ENCODE measurements at regions not wholly inside any gene's neighbourhood (a gene's known extent, or its start where the extent isn't known, plus 50 kb on each side); places are given as distances from the start of the nearest gene placed in this dataset.
"Not testable (repeated sequence)": the region's sequence is repeated elsewhere in the genome, so short reads cannot be mapped to it uniquely, and the experiment has no call there.

DNA sequence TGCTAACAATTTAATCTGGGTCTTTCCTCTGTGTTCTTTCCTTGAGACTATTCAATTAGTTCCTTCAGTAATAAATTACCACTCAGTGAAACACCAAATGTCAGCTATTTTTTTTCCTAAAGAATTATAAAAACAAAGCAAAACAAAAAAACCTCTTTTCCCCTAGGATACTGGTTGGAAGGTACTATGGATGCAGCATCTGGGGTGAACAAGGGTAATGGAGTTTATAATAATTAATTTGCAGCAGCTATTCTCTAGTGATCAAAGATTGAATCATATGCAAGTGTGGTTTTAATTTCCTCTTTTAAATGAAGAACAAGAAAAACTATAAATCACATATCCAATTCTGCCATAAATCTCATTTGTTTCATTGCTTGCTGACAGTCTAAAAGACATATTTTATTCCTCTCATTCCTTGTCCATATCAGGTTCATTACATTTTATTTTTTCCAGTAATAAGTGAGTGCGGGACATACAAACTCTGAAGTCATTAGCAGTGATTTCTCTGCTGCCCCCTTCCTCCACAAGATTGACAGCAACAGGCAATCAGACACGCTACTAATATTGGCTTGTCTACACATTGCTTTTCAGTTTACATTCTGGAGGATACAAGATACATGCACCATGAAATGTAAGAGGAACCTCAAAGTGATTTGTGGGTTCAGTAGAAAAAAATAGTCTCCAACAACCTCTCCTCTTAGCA, 1093.4 kb upstream of the SLIT2 start:
- no peak for DNase-seq (ENCODE audit: low read depth in 3 of 3)

DNA sequence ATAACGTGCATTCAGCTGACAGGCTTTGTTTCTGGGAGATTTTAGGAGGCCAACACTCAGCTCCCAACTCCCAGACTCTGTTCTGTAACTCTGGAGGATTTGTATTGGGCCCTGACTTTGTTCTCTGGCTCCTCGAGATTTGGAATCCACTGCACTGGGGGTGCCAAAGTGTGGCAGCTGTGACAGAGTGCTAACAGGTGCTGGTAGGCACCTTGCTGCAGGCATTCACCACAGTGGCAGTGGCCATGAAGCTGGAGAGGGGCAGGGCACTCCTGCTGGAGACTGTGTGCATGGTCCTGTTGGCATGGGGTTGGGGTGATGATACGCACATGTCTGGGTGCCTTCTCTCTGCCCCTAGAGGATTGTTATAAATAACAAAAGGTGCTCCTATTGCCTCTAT, 1094.9 kb upstream of the SLIT2 start:
- DNase-seq (ENCODE audit: low read depth in 3 of 3), result no peak

DNA sequence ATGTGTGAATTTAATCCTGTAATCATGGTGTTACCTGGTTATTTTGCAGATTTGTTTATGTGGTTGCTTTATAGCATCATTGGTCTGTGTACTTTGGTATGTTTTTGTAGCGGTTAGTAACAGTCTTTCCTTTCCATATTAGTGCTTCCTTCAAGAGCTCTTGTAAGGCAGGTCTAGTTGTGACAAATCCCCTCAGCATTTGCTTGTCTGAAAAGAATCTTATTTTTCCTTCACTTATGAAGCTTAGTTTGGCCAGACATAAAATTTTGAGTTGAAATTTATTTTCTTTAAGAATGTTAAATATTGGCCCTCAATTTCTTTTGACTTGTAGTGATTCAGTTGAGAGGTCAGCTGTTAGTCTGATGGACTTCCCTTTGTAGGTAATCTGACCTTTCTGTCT, 1096.1 kb upstream of the SLIT2 start:
- no peak for DNase-seq (ENCODE audit: low read depth in 3 of 3)

DNA sequence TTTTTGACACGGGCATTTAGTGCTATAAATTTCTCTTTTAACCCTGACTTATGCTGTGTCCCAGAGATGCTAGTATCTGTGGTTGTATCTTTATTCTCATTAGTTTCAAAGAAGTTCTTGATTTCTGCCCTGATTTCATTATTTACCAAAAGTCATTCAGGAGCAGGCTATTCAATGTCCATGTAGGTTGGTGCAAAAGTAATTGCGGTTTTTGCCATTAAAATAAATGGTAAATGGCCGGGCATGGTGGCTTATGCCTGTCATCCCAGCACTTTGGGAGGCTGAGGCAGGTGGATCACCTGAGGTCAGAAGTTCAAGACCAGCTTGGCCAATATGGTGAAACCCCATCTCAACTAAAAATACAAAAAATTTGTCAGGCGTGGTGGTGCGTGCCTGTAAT, 1097.4 kb upstream of the SLIT2 start:
- DNase-seq (ENCODE audit: low read depth in 3 of 3), result not testable (repeated sequence)

DNA sequence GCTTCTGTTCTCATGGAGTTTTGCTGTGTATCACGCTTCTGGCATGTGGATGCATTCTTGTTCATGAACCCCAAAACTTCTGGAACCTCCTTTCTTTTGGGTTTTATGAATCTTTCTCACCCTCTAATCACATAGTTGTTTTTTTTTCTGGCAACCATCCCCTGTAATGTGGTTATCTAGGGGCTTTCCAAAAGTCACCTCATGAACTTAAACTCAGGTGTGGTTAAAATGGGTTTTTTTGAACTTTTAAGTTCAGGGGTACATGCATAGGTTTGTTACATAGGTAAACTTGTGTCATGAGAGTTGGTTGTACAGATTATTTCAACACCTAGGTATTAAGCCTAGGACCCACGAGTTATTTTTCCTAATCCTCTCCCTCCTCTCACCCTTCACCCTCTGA, 1099.4 kb upstream of the SLIT2 start:
- no peak for DNase-seq (ENCODE audit: low read depth in 3 of 3)

DNA sequence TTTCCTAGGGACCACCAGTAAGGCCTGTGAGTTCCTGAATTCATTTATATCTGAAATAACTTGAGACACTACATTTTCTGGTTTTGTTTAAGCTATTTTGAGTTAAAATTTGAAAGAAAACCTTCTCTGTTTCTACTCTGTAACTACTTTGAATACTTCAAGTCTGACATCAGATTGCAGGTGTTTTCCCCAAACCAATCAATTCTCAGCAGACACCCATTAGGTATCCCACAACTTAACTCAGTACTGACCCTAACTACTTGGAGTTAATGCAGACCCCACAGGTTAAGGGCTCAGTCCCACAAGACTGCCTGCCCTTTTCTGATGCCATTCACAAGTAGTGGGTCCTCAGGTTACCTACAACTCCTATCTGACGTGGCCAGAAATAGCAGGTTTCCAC, 1100.0 kb upstream of the SLIT2 start:
- no peak for DNase-seq (ENCODE audit: low read depth in 3 of 3)

DNA sequence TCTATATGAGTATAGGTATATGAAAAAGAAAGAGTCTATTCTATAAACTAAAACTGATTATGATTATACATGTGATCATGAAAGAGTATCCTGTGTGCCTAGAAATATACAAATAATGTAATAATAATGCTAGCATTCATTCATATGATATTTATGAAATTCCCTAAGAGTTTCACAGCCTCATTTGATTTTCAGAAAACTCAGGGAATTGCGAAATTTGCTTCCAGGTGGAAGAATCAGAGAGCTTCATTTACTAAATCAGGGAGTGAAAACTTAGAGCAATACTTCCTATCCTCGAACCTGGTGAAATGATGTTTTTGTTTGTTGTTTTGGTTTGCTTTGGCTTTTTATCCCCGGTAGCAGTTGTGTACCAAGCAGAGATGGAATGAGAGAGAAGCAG, 1105.7 kb upstream of the SLIT2 start:
- DNase-seq (ENCODE audit: low read depth in 3 of 3), result no peak

DNA sequence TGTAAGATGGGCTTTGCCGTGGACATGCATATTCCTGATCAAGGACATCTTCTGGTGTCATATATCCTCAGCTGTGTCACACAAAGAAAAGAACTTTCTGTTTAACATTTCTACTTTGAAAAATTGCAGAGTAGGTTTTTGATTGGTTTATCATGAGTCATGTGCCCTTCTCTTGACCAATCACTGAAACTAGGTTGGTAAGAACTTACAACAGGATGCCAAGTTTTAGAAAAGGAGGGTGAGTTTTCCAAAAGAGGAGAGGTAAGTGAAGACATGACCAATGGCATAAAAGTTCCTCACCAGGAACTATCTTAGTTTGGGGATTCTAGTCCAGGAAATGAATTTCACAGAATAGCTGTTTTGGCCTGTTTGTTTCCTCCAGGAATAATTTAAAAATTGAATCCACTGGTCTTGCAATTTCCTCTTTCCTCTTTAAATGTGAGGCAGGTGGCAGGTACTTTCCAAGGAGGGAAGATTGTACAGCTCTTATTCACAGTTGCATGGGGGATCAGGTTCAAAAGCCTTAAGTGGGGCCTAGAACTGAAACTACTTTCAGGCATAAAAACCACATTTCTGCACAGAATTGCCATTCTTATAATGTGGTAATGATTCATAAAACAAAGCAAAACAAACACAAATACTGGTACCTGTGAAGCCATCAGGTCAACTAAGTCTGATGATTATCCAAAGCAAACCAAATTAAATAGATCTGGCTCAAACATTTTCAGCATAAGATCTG, 1114.5 kb upstream of the LCORL start:
- no peak for DNase-seq (ENCODE audit: low read depth in 3 of 3)

DNA sequence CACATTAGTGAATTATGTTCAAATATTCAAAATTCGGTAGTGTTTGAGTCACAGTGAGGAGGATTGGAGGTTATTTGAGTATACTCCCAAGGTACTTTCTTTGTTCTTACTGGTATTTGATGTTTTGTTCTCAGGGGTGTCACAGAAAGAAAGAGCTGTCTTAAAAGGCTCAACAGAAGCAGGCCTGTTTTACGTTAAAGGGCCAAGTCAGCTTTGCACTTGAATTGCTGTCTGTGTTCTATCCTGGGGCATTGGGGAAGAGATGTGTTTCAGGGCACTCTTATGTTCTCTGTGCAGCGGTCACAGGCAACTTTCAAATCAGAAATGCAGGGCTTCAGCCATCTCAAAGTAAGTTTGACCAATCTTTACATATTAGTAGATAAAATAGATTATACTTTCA, 1113.1 kb upstream of the LCORL start:
- DNase-seq (ENCODE audit: low read depth in 3 of 3), result no peak

DNA sequence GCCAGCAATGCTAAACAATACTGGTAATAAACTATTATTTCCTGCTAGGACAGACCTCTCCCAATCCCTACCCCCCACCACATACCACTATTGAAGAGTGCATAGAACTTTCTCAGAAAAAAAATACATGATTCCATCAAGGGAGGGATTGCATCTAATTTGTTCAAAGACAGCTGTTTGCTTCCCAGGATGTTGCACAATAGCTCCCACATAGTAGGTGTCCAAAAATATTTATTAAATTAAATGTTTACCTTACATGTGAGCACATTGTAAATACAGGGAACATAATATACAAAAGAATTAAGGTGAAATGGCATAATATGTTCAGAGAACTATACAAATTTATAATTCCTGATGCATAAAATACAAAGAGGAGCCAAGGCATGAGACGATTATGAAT, 1111.8 kb upstream of the LCORL start:
- no peak for DNase-seq (ENCODE audit: low read depth in 3 of 3)

DNA sequence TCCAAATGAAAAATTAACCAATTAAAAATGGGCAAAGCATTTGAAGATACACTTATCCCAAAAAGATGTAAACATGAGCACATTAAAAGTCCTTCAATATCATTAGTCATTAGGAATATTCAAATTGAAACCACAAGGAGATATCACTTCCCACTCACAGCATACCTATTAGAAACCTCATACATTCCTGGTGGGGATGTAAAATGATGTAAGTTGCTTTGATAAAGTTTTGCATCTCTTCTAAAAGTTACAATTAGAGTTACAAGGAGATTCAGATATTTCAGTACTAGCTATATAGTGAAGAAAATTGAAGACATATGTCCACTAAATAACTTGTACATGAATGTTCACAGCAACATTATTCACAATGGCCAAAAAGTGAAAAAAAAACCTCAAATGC, 1109.3 kb upstream of the LCORL start:
- DNase-seq (ENCODE audit: low read depth in 3 of 3), result no peak

DNA sequence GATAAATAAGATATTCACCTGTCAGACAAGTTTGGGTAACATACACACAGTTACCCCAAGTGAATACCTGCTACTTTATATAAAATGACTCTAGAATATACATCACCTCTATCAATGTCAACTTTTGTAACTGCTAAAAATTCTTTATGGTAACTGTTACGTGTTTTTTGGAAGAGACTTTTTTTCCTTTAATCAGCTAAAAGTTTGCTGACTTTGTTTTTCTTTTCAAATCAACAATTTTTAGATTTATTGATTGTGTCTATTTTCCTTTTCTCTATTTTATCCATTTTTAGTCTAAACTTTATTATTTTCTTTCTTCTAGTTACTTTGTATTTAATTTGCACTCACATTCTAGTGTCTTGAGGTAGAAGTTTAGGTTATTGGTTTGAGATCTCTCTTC, 1106.6 kb upstream of the LCORL start:
- no peak for DNase-seq (ENCODE audit: low read depth in 3 of 3)

DNA sequence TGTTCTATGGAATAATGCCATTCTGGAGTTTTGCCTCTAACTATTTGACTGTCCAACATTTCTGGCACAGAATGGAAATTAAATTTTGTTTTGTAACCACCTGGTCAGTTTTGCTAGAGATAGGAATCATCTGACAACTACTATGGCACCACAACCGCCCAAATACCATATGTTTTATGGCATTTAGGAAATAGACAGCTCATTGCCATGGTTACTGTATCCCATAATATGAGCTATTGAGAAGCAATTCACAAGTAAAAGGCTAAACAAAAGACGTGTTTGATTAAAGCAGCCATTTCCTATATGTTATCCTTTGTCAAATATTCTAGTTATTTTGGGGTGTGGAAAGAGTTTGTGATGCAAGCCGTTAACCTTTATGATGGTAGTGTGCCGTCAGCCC, 1105.3 kb upstream of the LCORL start:
- DNase-seq (ENCODE audit: low read depth in 3 of 3), result no peak

DNA sequence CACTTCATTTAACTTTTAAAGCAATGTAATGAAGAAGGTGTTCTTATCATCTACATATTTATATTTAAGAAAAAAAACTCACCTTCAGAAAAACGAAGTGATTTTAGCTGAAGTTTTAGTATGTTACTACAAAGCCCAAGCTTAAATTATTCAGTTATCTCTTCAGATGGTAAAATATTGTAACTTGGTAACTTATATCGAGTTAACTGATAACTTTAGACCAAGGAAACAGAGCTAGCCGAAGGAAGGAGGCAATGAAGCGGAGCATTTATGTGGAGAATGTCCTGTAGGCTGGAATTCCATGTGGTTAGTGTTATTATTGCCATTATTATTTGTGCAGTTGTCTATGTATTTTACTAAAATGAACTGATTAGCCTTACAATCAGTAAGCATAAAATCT, 1102.1 kb upstream of the LCORL start:
- DNase-seq (ENCODE audit: low read depth in 3 of 3), result no peak

DNA sequence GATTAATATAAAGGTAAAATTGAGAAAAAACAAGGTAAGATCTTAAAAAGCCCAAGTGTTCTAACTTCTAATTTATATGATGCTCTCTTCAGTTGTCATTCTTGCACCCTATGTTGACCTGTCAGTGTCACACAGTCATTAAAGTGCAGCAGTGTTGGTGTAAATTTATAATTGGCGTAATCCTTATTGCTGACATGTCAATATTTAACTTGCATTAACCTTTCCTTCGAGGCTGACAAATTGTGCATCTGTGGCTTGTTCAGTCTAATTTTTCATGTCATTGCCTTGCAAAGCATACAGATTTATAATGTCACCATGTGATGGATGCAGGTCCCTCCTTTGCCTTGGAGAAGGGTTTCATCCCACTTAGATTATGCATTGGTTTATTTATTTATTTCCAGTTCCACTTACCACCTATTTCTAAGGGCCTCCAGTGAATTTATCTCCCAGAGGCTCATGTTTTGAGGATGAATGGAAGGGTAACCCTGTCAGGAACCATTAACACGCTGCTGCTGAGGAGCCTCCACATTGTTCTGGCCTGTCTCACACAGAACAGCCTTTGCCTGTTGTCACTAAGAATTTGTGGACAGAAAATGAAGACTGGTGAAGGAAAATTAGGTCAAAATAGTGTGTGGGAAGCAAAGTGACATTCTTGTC, 1098.5 kb upstream of the LCORL start:
- DNase-seq (ENCODE audit: low read depth in 3 of 3), result no peak

DNA sequence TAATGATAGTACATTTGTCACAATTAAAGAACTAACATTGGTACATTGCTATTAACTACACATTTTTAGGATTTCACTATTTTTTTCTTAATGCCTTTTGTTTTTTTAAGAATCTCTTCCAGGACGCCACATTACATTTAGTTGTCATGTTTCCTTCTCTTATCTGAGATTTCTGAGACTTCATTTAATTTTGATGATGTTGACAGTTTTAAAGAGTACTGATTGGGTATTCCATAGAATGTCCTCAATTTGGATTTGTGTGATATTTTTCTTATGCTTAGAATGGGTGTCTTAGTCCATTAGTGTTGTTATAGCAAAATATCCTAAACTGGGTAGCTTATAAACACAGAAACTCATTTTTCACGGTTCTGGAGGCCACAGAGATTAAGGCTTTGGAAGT, 1095.5 kb upstream of the LCORL start:
- no peak for DNase-seq (ENCODE audit: low read depth in 3 of 3)

DNA sequence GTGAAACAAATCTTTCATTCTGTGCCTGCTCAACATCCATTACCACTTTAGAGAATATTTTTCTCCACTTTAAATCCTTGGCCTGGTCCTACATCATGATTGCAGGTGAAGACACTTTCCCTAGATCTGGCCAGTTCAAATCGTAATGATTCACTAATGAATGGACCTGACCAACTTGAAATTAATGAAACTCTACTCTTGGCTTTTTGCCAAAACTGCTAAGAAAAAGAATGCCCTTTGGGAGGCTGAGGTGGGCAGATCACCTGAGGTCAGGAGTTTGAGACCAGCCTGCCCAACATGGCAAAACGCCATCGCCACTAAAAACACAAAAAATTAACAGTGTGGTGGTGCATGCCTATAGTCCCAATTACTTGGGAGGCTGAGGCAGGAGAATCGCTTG, 1082.6 kb upstream of the LCORL start:
- DNase-seq (ENCODE audit: low read depth in 3 of 3), result no peak

DNA sequence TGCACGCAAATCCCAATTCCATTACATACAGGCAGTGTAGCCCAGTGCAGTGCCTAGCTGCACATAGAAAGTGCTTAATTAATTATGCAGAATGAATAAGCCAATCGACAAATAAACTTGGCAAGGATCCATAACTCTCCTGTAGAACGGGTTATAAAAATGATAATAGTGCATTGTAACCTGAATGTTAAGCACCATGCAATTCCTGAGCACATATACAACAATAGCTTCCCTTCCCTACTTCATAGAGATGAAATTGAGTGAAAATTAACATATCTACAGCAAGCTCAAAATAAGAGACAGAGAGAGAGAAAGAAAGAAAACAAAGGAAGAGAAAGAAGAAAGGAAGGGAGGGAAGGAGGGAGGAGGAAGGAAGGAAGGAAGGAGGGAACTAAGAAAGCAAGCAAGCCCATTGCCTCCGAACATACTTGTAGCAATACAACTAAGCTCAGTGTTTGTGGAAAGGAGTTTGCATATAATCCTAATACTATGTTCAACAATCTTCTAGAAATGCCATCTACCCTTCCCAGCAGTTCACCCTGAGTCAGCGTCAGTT, 1074.0 kb upstream of the LCORL start:
- DNase-seq (ENCODE audit: low read depth in 3 of 3), result no peak

DNA sequence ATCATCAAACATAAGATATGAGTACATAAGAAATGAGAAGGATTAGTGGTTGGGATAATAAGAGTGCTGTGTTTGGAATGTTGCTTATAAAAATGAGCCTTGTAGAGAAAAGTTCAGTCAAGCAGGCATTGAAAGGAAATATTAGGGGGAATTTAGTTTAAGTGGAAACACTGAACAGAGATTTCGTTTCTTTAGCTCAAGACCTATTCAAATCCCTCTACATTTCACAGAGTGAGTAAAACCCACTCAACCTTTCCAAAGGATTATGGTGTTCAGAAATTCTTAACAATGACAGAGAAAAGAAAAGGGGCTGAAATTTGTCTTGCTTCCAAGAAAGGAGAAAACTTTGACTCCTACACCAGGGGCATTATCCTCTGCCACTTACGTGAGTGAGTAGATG, 1072.4 kb upstream of the LCORL start:
- DNase-seq (ENCODE audit: low read depth in 3 of 3), result no peak

DNA sequence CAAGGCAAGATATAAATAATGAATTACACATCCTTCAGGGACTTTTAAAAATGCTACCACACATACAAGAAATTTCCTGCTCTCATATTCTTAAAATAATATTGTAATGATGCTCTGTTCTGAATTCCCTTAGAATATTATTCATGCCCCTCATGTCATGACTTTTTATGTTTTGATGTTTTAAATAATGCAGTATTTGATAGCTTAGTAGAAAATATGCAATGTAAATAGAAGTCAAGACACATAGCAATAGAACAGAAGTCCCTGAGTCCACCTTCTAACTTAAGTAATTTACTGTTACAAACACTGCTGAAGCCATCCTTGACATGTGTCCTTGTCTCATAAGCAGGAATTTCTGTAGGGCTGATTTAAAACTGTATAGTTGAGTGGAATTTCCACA, 1071.2 kb upstream of the LCORL start:
- no peak for DNase-seq (ENCODE audit: low read depth in 3 of 3)

DNA sequence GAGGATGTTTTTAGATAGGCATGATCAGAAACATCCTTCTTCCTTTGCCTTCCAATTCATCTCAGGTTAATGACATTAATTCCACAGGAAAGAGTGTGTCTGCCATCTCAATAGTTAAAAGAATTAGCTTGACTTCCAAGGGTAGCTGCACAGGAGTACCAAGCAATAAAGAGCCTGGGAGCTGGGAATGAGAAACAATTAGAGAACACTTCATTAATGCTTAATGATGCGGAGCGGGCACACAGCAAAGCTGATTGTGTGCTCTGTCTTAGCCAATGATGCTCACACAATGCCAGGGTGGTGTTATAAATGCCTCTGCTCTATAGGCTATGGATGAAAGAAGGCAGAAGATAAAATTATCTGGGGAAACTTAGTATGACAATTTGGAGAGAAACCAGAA, 1052.5 kb upstream of the LCORL start:
- DNase-seq (ENCODE audit: low read depth in 3 of 3), result no peak

DNA sequence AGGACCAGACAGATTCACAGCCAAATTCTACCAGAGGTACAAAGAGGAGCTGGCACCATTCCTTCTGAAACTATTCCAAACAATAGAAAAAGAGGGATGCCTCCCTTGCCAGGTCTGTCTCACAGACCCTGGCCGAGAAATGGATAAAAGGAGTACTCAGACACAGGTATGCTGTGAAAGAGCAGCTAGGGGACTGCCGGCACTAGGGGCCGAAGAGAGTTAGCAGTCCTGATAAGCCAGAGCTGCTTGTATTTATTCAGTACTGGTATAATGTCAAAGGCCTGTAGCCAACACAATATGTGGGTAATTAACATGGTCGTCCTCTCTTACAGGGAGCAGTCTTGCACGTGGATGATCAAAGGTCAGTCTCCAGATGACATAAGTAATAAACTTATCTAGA, 1042.1 kb upstream of the LCORL start:
- DNase-seq (ENCODE audit: low read depth in 3 of 3), result no peak

DNA sequence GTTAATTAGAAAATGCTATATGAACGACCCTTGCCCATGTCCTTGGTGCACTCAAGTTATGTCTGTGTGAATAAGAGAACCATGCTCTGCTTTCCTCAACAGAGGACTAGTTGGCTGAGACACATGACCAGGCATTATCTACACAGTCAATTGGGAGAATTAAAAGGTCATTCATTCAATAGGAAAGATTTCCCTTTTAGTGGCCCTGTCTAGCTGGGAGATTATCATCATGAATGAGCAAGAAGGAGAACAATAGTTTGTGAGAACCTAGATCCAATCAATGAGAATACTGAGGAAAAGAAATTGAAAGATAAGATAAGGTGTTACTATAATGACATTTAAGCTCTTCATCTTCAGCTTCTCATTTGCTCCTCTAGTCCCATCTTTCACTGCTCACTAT, 1033.4 kb upstream of the LCORL start:
- DNase-seq (ENCODE audit: low read depth in 3 of 3), result no peak

All from stimulated activated CD4-positive, alpha-beta T cell treated with anti-CD3 and anti-CD28 coated beads, TNF-alpha, amount 100 ng/mL, for 48 hours (primary cell).